Lower leg skin (tissue), 4 donors: ENCODE measurements at regions not wholly inside any gene's neighbourhood (a gene's known extent, or its start where the extent isn't known, plus 50 kb on each side); places are given as distances from the start of the nearest gene placed in this dataset.

Experiments
- DNase-seq, 2 donors: peaks; one replicate each; pipeline ENCODE4 v3.0.0-alpha.2; 2019; ENCODE audit warnings: low spot score in 2 of 2
- H3K4me3 ChIP-seq: fragments of 200-600 bp; sonication (generic); 2 replicates; pipeline ENCODE4 v1.5.1; 2017; ENCODE audit warnings: mild to moderate bottlenecking, low read depth; ENCODE audit not compliant: poor library complexity, severe bottlenecking
- CTCF ChIP-seq, 3 donors: fragments of 450-650 bp; IDR thresholded peaks; one replicate each; pipeline ENCODE4 v1.5.1; 2016; ENCODE audit warnings: antibody characterized with exemption in 3 of 3, mild to moderate bottlenecking in 3 of 3, moderate library complexity in 2 of 3
- POLR2A ChIP-seq, 2 donors: fragments of 450-650 bp; IDR thresholded peaks; one replicate each; pipeline ENCODE4 v1.6.1; 2016 to 2017; ENCODE audit warnings: antibody characterized with exemption in 2 of 2, mild to moderate bottlenecking in 1 of 2, moderate library complexity in 1 of 2
- WGBS, 2 donors: methylation state at CpG; one replicate each; pipeline ENCODE4 v1.1.5; 2018; 5-methylcytosine and 5-hydroxymethylcytosine counted together
- intact Hi-C: fragments of 100-400 bp; cut with DNase I; formaldehyde crosslinking; loops from one replicate; pipeline ENCODE4 v1.15.0; 2023; ENCODE audit warnings: low total_unique reads

GRCh38 chr15:91710080-91710698, 143.3 kb upstream of the SLCO3A1 start:
- no peak overlapping the region for H3K4me3 ChIP-seq
- DNase-seq, result no peak
- WGBS, 2 donors, result 58 to 60% methylated on average over 3 of the region's 3 CpGs
- intact Hi-C loops, result no loop called here
- TF ChIP-seq CTCF (IDR thresholded peaks at IDR 0.05), result no peak
- TF ChIP-seq POLR2A (IDR thresholded peaks at IDR 0.05), result no peak

GRCh38 chr15:91711384-91712033, 142.0 kb upstream of the SLCO3A1 start:
- peak in 1 of 2 donors; percentile 18 for DNase-seq
- TF ChIP-seq POLR2A (IDR thresholded peaks at IDR 0.05) (no peak), CTCF (IDR thresholded peaks at IDR 0.05) (no peak)
- H3K4me3 ChIP-seq, result no peak overlapping the region
- 77 to 79% methylated on average over 9 of the region's 9 CpGs for WGBS, 2 donors
- intact Hi-C loops, result no loop called here

- no peak overlapping the region for H3K4me3 ChIP-seq
- DNase-seq, result no peak
- intact Hi-C loops, result no loop called here
- no peak for TF ChIP-seq POLR2A (IDR thresholded peaks at IDR 0.05)
- TF ChIP-seq CTCF (IDR thresholded peaks at IDR 0.05), result no peak
- WGBS, 2 donors, result 61 to 67% methylated on average over 7 of the region's 7 CpGs
Measured at GRCh38 chr15:91712286-91712685, 141.2 kb upstream of the SLCO3A1 start.

- intact Hi-C loops, result no loop called here
- TF ChIP-seq POLR2A (IDR thresholded peaks at IDR 0.05) (no peak), CTCF (IDR thresholded peaks at IDR 0.05) (no peak)
- no peak overlapping the region for H3K4me3 ChIP-seq
- WGBS, 2 donors, result 75 to 77% methylated on average over 3 of the region's 3 CpGs
- no peak for DNase-seq
Measured at GRCh38 chr15:91716536-91716935, 137.0 kb upstream of the SLCO3A1 start.

- no peak overlapping the region for H3K4me3 ChIP-seq
- intact Hi-C loops, result no loop called here
- DNase-seq, result no peak
- no peak for TF ChIP-seq CTCF (IDR thresholded peaks at IDR 0.05)
- TF ChIP-seq POLR2A (IDR thresholded peaks at IDR 0.05), result no peak
- 81 to 82% methylated on average over 3 of the region's 3 CpGs for WGBS, 2 donors
Measured at GRCh38 chr15:91717811-91718210, 135.7 kb upstream of the SLCO3A1 start.

- DNase-seq, result no peak
- no peak overlapping the region for H3K4me3 ChIP-seq
- TF ChIP-seq POLR2A (IDR thresholded peaks at IDR 0.05) (no peak), CTCF (IDR thresholded peaks at IDR 0.05) (no peak)
- intact Hi-C loops, result no loop called here
- WGBS, 2 donors, result 85 to 88% methylated on average over 6 of the region's 6 CpGs
Measured at GRCh38 chr15:91723959-91724358, 129.5 kb upstream of the SLCO3A1 start.
